ENCODE measurements at regions not wholly inside any gene's neighbourhood (a gene's known extent, or its start where the extent isn't known, plus 50 kb on each side); places are given as distances from the start of the nearest gene placed in this dataset.
"Not testable (repeated sequence)": the region's sequence is repeated elsewhere in the genome, so short reads cannot be mapped to it uniquely, and the experiment has no call there.

DNA sequence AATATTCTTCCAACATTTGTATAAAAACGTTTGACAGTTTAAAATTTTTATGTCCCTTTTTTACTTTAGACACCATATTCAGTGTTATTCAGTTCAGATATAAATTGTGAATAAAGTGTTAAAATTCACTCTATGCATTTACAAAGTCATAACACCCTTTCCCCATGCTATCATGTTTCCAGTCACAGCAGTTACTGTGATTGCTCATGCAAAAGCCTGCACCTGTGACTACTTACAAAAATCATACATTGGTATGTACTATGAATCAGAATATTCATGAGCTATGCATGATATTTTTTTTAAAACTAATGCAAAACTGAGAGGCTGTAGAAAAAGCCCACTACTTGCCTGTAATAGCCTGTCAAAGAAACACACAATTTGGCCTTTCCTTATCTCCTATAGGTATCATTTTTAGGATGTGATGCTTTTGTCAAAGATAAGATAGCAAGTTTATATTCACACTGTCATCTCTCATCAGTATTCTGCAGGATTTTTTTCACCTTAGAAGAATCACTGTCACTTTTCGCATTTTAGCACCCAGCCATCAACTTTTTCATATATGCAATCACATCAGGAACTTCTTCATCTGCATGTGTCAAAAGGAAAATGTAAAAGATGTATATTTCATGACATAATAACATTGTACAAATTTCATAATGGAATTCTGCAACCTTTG, 443.2 kb downstream of the C12orf50 start:
- DNase-seq (ENCODE audit: insufficient read length, low spot score) = no peak
- no peak for TF ChIP-seq POLR2A (IDR thresholded peaks at IDR 0.05; ENCODE audit: low read depth, low read length)
- no peak for FAIRE-seq

DNA sequence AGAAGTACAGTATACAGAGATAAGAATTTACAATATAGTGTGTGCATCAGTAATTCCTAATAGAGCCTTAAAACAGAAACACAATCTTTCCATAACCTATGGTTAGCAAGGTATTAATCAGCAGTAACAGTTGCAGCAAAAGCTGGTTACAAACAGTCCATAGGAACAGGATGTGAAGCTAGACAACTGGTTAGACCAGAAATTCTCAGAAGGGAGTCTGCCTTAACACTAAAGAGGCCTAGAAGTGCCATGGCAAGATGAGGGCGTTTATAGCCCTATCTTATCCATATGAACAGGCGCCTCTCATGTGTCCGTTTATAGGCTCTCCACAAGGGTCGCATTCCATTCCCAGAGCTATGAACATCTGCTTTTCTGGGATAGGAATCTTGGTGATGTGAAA, 450.1 kb downstream of the C12orf50 start:
- FAIRE-seq; DNase-seq (ENCODE audit: insufficient read length, low spot score): not testable (repeated sequence)

DNA sequence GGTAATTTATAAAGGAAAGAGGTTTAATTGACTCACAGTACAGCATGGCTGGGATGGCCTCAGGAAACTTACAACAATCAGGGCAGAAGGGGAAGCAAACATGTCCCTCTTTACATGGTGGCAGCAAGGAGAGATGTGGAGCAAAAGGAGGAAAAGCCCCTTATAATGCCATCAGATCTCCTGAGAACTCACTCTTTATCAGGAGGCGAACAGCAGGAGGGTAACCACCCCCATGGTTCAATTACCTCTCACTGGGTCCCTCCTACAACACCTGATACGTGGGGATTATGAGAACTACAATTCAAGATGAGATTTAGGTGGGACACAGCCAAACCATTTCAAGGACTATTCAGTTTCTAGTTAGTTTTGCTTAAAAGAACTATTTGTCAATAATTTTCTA, 453.3 kb downstream of the C12orf50 start:
- DNase-seq (ENCODE audit: insufficient read length, low spot score) (no peak), FAIRE-seq (no peak)
- TF ChIP-seq POLR2A (IDR thresholded peaks at IDR 0.05; ENCODE audit: low read depth, low read length) = no peak

DNA sequence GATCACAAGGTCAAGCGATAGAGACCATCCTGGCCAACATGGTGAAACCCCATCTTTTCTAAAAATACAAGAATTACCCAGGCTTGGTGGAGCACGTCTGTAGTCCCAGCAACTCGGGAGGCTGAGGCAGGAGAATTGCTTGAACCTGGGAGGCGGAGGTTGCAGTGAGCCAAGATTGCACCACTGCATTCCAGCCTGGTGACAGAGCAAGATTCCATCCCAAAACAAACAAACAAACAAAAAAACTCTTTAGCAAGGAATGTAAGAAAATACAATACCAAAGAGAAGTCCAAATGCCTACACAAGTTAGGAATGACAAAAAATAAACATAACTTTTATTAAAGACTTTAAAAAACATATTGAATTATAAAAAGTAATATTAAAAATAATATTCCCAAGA, 462.3 kb downstream of the C12orf50 start:
- not testable (repeated sequence) for DNase-seq (ENCODE audit: insufficient read length, low spot score); FAIRE-seq

DNA sequence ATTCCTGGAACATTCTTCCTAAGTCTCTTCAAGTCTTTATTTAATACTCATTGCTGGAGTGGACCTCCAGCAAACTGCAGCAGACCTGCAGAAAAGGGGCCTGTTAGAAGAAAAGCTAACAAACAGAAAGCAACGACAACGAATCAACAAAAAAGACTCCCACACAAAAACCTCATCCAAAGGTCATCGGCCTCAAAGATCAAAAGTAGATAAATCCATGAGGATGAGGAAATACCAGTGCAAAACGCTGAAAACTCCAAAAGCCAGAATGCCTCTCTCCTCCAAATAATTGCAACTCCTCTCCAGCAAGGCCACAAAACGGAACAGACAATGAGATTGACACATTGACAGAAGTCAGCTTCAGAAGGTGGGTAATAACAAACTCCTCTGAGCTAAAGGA, 472.2 kb downstream of the C12orf50 start:
- no peak for TF ChIP-seq POLR2A (IDR thresholded peaks at IDR 0.05; ENCODE audit: low read depth, low read length)
- DNase-seq (ENCODE audit: insufficient read length, low spot score) (no peak), FAIRE-seq (no peak)

DNA sequence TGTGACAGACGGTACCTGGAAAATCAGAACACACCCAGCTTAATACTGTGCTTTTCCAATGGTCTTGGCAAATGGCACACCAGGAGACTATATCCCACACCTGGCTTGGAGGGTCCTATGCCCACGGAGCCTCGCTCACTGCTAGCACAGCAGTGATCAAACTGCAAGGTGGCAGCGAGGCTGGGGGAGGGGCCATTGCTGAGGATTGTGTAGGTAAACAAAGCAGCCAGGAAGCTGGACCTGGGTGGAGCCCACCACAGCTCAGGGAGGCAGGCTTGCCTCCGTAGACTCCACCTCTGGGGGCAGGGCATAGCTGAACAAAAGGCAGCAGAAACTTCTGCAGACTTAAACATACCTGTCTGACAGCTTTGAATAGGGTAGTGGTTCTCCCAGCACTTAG, 498.0 kb downstream of the C12orf50 start:
- DNase-seq (ENCODE audit: insufficient read length, low spot score); FAIRE-seq: not testable (repeated sequence)

DNA sequence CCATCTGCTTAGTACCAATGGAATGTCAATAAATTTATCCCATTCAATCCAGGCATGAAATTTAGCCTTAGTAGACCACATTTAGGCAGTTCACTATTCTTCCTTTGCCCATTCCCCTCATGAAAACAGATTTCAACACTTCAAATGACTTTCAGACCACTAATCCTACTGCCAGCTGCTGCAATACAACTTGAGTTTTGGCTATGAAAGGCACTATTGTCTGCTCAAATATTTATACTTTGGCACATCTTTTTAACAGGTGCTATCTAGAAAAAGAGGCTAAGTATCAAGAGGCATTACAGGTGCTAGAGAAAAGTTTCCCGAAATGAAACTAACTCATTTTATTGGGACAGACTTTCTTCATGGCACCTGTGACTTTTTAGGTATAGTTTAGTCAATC, 499.8 kb downstream of the C12orf50 start:
- FAIRE-seq (no peak), DNase-seq (ENCODE audit: insufficient read length, low spot score) (no peak)
- no peak for TF ChIP-seq POLR2A (IDR thresholded peaks at IDR 0.05; ENCODE audit: low read depth, low read length)

DNA sequence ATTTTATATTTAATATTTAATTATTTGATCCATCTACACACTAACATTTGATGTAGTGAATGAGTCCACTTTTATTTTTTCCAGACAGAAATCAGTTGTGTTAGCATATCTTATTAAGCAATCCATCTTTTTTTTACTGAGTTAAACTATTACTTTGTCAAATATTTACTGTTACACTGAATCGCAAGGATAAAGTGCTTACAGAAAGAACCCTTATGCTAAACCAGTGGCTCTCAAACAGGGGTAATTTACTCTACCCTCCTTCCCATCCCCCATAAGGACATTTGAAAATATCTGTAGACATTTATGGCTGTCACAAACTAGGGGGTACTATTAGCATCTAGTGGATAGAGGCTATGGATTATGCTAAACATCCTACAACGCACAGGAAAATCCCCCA, 508.2 kb downstream of the C12orf50 start:
- FAIRE-seq = no peak
- TF ChIP-seq POLR2A (IDR thresholded peaks at IDR 0.05; ENCODE audit: low read depth, low read length) = no peak
- no peak for DNase-seq (ENCODE audit: insufficient read length, low spot score)

DNA sequence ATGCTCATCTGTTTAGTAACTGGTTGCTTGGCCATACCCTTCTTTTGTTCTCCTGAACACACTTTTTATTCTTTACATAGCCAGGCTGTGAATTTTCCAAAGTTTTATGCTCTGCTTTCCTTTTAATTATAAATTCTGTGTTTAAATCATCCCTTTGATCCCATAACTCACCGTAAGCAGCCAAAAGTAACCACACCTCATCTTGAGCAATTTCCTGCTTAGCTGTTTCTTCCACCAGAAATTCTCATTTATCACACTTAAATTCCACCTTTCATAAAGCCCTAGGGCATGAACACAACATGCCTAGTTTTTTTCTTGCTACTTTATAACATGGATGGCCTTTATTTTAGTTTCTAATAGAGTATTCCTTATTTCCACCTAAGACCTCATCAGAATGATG, 510.7 kb downstream of the C12orf50 start:
- FAIRE-seq (peak; percentile 68), DNase-seq (ENCODE audit: insufficient read length, low spot score) (no peak)
- TF ChIP-seq POLR2A (IDR thresholded peaks at IDR 0.05; ENCODE audit: low read depth, low read length) = no peak

DNA sequence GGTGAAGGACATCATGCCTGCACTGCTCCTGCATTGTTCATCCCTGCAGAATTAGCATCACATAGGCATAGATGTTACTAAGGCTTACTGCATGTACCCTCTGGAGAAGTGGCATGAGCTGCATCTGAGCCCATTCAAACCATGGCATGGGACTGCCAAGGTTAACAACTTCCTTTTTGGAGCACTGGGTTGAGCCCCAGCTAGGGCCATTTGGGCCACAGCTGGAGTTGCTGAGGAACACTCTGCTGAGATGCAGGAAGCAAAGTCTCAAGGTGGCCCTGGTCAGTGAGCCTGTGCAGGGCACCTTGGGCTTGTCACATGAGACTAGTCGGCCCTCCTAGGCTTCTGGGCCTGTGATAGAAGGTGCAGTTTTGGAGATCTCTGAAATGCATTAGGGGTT, 511.2 kb downstream of the C12orf50 start:
- FAIRE-seq = no peak
- no peak for DNase-seq (ENCODE audit: insufficient read length, low spot score)
- TF ChIP-seq POLR2A (IDR thresholded peaks at IDR 0.05; ENCODE audit: low read depth, low read length) = no peak

DNA sequence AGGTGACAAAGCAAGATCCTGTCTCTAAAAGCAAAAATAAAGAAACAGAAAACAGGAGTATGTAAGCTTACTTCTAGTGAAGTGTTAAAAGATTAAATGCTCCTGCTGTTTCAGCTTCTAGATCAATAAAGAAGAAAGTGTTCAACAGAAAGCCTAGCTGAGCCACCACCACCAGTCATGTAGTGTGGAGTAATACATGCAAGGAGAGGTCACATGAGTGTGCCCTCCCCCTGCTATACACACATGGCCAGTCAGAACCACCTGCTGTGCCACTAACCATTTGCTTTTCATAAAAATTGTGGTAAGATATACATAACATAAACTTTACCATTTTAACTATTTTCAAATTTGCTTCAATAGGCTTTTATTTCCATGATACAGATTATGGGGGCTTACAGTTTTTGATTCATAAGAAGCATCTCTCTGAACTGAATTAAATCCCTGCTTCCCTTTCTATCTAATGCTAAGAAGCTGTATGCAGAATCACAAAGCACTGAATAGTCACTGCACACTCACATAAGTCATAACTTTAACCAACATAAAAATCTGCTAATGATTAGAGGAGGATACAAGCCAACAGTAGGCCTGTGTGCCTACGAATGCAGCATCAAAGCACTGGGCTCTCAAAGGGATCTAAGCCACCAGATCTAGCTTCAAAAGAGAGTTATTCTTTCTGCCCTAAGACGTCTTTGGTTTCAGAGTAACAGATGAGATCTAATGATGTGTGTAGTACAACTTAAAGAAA, 515.5 kb downstream of the C12orf50 start:
- FAIRE-seq = peak; percentile 36
- TF ChIP-seq POLR2A (IDR thresholded peaks at IDR 0.05; ENCODE audit: low read depth, low read length) = no peak
- no peak for DNase-seq (ENCODE audit: insufficient read length, low spot score)

DNA sequence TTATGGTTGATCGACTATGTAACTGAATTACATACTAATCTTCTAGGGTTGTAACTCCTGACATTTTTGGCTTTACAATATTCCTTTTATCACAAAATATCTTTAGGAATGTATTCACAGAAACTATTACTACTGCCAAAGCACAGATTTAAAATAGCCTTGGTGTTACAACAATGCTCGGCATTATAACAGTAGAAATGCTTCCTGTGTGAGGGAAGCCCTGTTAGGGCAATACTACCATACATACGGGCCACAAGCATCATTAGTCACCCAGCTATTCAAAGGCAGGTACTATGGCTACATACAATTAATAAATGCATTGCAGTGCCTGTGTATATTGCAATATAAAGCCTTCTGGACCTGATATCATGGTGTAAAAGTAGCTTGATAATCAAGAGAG, 517.8 kb downstream of the C12orf50 start:
- DNase-seq (ENCODE audit: insufficient read length, low spot score) (no peak), FAIRE-seq (no peak)
- TF ChIP-seq POLR2A (IDR thresholded peaks at IDR 0.05; ENCODE audit: low read depth, low read length) = no peak

DNA sequence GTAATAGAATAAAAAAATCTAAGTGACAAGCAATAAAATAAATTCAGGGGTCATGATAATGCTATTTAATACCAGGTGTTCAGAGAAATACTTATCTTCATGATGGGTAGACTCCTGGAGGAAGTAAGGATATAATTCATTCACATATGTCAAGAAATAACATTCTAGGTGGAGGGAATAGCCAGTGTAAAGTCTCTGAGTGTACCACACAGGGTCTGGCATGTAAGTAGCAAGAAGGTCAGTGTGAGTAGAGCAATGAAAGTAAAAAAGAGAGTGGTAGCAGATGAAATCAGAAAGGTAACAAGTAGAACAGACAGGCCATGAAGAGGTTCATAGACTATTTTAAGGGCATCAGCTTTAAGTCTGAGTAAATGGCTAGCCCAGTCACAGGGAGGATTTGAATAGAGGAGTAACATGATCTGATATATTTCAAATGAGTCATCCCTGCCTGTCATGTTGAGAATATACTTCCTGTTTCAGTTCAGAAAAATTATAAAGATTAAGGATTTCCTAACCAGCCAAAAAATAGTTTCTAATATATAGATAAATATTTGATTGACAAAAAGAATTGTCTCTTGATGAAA, 519.9 kb downstream of the C12orf50 start:
- DNase-seq (ENCODE audit: insufficient read length, low spot score) (peak; percentile 11), FAIRE-seq (peak; percentile 71)
- no peak for TF ChIP-seq POLR2A (IDR thresholded peaks at IDR 0.05; ENCODE audit: low read depth, low read length)

DNA sequence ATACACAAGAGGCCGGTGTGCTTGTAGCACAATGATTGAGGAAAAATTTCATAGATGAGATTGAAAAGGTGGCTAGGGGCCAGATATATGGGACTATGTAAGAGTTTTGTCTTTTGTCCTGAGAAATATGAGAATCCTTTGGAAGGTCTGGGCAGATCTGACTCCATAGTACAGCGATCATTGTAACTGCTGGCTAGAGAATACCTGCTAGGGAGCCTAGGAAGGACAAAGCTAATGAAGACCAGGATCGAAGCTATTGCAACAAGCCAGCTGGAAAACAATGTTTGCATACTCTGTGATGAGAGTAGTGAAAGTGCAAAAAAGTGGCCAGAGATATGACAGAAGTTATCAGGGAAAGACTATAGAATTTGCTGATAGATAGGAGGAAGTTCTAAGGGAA, 537.6 kb downstream of the C12orf50 start:
- no peak for FAIRE-seq
- DNase-seq (ENCODE audit: insufficient read length, low spot score) = no peak
- no peak for TF ChIP-seq POLR2A (IDR thresholded peaks at IDR 0.05; ENCODE audit: low read depth, low read length)

DNA sequence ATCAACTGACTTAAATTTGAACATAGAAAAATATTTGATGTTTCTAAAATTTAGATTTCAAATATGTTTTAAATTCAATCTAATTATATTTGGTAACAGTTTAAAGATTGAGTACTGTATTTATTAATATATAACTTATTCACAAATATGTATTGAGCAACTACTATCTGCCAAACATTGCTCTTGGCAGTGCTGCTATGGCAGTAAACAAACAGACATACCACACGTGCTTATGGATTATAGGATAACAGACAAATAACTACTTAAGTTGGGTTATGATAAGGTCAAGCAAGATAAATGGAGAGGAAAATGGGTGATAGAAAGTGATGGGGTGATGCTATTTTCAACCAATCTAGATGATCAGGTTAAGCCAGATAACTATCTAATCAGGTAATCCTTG, 538.1 kb downstream of the C12orf50 start:
- no peak for TF ChIP-seq POLR2A (IDR thresholded peaks at IDR 0.05; ENCODE audit: low read depth, low read length)
- no peak for FAIRE-seq
- no peak for DNase-seq (ENCODE audit: insufficient read length, low spot score)

Data from H54 (cell line).